GOT3 (cell line): ENCODE measurements at regions not wholly inside any gene's neighbourhood (a gene's known extent, or its start where the extent isn't known, plus 50 kb on each side); places are given as distances from the start of the nearest gene placed in this dataset.

Experiments used
- DNase-seq: peaks from one replicate; lab custom pipeline; 2025; ENCODE audit warnings: mixed read lengths; lab: John Stamatoyannopoulos, UW

GRCh38 chrX:39952989-39953388, 144.8 kb downstream of the BCOR start:
- DNase-seq, result no peak

- no peak for DNase-seq
Observed at GRCh38 chrX:39953879-39954278, 143.9 kb downstream of the BCOR start.

DNA sequence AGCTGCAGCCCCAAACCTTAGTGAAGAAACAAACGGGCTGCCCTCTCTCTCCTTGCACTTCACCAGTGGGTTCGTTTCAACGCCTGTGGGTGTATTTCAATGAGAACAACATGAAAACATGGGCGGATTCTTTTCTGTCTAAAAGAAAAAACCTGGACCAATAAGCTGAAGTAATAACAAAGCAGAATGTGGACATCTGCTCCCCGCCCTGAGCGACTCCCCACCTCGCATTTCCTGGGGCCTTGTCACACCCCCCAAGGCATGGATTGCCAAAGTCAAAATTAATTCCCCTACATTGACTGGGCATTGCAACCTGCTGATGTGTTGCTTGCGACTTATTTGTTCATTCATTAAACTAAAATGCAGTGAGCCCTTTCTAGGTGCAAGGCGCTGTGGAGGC, 142.9 kb downstream of the BCOR start:
- no peak for DNase-seq

DNA sequence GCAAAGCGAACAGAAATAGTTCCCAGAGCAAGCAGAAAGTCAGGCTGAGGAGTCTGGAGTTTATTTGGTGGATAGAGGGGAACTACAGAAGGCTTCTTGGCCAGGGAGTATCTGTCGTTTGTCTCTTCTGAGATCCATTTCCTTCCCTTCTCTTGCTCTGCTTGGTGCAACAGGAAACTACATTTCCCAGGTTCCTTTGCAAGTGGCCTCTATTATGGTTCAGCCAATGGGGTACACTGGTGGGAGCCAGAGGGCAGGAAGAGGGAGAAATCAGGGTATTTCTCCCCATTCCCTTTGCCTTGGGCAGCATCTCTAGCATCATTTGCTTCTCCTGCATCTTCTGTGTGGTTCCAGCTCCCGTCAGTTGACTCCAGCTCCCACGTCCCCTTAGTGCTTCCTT, 142.1 kb downstream of the BCOR start:
- no peak for DNase-seq

DNA sequence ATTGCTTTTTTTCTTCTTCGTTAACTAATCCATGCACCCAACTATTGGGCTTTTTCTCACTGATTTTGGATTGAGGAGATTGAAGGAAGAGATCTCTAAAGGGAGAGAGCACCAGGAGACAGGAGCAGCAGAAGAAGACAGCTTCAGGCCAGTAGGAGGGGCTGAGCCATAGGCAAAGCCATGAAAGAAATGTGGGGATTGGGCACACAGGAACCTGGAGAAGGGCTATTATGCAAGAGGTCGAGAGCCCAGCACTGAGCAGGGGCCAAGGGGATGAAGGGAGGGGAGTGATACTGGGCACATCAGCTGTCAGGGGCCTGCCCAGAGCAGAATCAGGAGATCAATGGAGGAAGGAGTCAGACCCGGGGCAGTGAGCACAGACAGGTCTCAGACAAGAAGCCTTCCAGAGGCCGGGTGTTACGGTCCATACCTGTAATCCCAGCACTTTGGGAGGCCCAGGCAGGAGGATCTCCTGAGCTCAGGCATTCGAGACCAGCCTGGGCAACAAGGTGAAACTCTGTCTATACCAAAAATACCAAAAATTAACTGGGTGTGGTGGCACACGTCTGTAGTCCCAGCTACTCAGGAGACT, 140.9 kb downstream of the BCOR start:
- DNase-seq, result no peak

DNA sequence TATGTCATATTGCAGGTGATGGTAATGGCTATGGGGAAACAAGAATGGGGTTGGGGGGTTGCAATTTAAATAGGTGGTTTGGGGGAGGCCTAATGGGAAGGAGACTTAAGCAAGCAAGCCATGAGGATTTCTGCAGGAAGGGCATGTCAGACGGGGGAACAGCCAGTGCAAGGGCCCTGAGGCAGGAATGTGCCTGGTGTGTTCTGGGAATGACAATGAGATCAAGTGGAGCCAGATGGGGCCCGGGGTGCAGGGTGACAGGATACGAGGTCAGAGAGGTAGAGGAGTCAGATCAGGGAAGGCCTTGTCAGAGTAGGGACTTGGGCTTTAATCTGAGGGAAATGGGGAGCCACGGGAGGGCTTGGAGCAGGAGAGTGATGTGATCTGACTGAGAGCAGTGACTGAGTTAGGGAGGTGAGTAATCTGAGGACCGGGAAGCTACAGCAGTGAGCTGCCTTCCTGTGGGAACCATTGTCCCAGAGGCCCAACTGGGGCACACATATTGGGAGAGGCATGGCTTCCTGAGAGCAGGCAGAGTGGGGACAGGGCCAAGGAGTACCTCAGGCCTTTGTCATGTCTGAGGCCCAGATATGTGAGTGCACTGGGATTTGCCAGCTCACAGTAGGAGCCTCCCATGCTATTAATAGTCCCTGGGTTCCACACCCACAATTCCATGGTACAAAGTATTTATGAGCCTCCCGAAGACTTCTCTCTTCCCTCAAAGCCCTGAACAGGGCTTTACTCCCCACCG, 139.8 kb downstream of the BCOR start:
- no peak for DNase-seq

DNA sequence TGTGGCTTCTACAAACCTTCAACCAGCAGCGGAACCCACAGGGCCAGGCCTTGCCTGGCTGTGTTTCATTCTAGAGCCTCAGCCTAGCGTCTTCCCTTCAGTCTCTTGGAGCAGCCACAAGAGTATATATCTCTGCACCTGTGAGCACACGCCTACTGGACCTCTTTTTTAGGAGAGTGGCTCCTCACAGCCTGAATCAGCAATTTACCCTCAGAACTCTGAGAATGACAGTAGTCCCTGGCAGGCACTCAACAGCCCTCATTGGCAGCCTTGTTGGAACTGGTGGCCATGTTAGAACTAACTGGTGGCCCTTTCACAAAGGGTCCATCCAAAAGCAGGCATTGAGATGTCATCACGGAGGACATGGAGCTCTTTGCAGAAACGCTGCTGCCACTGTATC, 138.9 kb downstream of the BCOR start:
- DNase-seq, result no peak

DNA sequence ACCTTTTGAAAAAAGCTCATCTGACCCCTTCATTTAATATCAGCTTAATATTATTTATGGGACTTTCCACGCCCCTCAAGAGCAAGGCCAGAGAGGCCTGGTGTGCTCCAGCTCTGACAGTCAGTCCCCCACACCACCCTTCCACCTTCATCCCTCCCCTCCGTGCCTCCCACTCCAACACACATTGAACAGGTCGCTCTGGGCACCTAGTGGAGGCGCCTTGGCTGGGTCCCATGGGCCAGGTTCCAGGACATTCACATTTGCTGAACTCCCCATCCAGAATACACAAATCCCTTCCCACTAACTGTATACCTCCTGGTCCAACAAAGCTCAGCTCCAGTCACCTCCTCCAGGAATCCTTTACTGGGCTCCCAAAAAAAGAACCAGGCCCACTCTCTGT, 137.5 kb downstream of the BCOR start:
- DNase-seq, result no peak

- DNase-seq, result no peak
Observed at GRCh38 chrX:39961441-39961840, 136.3 kb downstream of the BCOR start.

GRCh38 chrX:39965051-39965573, 132.6 kb downstream of the BCOR start:
- DNase-seq, result no peak

DNA sequence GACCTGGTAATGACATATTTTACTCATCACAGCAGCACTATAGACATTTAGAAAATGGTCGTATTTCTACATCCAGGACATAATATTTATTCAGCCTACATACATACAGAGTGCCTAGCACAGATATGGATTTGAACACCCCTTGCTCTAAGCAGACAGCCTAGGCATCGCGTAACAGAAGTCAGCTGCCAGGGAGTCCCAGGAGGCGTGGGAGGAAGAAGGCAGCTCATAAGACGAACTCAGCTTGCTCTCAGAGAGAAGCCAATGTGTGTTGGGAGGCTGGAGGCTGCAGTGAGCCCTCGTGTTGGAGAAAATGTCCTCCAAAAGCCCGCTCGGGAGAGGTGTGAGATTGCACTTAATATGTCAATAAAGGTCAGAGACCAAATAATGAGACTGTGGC, 131.6 kb downstream of the BCOR start:
- no peak for DNase-seq

DNA sequence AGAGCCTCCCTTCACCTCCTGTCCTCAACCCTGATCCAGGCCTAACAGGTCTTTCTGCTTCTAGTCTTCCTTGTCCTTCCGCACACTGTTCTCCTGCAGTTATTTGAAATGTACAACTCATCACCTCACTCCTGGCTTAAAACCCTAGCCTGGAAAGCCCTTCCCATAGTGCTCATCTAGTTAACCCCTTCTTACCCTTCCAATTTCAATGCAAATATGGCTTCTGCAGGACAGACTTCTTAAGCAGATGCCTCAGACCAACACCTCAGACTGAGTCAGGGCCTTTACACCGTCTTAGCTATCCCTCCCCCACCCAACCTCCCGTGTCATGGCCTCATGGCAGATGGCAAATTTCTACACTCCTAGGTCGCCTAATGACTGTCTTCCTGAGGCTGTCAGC, 130.4 kb downstream of the BCOR start:
- no peak for DNase-seq

GRCh38 chrX:39969099-39969818, 128.5 kb downstream of the BCOR start:
- DNase-seq, result no peak

DNA sequence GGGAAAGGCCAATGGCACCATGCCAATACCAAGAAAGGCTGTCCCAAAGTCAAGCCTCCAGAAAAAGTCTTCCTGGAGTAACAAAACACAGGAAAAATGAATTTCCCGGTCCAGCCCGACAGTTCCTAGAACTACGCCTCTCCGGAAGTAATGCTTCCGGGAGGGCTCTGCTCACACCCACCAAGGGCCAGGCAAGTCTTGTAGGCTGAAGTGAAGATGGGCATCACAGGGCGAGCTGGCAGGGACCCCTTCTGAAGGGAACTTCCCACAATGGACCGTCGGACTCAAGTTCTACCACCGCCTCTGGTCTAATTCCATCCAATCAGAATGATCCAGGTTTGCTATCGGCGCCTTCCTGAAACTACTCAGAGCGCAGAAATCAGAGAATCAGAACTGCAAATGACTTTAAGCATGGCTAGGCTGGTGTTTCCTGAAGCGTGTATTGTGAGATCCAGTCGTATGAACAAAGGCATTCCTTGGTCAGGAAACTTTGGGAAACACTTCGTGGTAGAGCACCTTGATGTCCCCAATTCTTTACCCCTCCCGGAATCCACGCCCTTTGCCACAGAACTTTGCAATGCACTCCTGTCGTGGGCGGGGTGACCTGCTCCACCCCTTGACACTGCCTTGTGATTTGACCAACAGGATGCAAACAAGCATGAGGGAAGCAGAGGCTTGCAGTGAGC, 127.8 kb downstream of the BCOR start:
- DNase-seq, result no peak

- no peak for DNase-seq
Observed at GRCh38 chrX:39971760-39972159, 126.0 kb downstream of the BCOR start.

DNA sequence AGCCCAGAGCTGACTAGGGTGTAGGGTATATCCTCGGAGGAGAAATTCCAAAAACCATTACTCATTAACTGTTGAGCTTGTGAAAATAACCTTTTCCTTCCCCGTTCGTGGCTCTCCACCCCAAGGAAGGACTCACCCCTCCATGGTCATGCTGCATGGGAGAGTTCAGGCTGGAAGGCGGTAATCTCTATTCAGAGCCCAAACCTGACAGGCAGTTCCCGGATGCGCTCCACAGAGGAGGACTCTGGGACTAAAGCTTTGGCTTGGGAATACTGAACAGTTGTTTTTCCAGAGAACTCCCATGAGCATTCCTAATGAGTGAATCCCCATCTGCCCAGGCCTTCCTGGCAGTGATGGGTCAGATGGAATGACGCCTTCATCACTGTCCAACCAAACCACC, 125.4 kb downstream of the BCOR start:
- no peak for DNase-seq

DNA sequence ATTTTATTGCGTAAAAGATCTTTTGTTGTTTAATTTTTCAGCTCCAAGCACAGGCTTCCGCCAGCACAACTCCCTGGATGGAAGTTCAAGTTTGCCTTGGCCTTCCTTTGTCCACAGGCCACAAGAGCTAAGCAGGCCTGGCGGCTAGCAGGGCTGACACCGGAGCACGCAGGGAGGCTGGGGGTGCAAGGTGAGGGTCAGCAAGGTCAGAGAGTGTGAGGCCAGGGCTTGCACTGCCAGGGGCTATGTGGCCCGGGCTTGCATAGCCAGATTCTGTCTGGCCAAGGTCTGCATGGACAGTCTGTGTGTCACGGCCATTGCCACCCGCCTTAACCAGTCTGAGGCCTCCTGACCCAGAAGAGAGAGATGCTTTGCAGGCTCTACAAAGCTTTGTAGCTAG, 123.9 kb downstream of the BCOR start:
- DNase-seq, result no peak

DNA sequence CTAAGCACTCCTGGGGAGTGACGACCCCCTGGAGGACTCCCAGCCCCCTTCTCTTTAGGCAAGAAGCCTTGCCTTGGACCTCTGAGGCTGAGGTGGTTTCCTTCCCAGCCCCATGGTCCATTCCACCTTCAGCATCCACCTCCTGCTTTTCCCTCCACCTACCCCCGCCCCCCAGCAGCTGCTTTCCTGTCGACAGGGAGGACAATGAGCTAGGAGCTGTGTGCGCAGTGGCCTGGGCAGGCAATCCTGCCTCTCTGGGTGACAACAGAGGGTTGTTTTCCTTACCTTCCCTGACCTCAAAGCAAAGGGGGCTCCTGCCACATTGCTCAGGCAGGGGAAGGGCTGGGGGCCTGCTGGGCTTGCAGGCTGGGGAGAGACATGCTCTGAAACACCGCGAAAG, 123.5 kb downstream of the BCOR start:
- no peak for DNase-seq

DNA sequence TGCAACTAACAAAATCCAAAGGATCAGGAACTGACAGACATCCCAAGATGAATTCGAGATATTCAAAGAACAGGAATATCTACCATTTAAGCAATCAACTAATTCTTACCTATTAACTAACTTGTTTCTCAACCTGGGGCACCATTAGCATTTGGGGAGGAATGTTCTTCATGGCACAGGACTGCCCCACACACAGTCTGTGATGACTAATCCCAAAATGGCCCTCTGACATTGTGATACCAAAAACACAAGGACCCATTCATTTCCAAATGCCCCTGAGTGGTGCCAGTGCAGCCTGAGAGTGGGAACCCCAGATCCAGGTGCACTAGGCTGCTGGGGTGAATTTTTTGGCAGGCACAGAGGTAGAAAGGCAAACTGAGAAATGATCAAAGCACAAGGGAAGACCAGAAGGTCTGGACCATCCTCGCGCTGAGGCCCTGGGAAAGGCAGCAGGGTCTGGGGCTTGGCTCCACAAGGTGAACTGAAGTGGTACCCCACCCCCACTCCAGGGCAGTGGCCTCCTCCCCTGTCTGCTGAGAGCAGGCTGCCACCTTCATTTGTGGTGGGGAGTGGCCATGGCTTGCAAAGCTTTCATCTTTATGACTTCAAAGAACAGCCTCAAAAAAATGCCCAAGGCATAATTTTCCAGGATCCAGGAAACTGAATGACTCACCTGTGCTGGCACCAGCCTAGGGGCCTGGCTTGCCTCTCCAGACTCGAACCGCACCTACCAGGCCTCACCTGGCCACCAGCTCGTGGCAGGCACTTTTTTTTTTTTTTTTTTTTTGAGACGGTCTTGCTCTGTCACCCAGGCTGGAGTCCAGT, 122.4 kb downstream of the BCOR start:
- DNase-seq, result no peak

DNA sequence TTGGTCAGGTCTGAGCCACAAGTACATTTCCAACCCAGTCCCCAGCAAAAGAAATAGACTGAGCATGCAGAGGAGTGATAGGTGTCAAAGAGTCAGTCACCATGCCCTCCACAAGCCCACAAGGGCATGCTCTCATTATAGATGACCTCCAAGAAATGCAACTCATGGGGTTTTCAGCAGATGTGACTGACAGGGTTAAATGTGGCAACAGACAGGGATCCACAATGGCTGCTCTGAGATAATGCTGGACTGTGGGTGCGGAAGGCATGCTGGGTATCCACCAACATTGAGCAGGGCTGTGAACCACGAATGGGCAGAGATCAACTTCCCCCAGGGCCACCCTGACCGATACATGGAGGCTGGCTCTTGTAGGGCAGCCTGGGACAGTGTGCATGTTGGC, 115.8 kb downstream of the BCOR start:
- DNase-seq, result no peak

- no peak for DNase-seq
Observed at GRCh38 chrX:39982948-39983347, 114.8 kb downstream of the BCOR start.

DNA sequence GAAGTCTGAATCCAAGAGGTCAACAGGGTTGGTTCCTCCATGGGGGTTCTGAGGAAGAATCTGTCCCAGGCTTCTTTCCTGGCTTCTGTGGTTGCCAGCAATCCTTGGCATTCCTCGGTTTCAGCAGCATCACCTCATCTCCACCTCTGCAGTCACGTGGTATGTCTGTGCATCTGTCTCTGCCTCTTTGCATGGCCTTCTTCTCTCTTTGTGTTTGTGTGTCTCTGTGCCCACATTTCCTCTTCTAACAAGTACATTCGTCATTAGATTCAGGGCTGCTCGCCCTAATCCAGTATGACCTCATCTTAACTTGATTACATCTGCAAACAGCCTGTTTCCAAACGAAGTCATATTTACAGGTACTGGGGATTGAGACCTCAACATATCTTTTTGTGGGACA, 114.0 kb downstream of the BCOR start:
- DNase-seq, result no peak
